Neural cell (in vitro differentiated cells): ENCODE measurements at regions not wholly inside any gene's neighbourhood (a gene's known extent, or its start where the extent isn't known, plus 50 kb on each side); places are given as distances from the start of the nearest gene placed in this dataset.

ENCODE experiments used
- H2AFZ ChIP-seq: fragments of 200-600, 300-800 bp; sonication (generic), shearing (Covaris generic); 2 replicates; pipeline ENCODE4 v1.6.0; 2014; ENCODE audit warnings: low read depth, mild to moderate bottlenecking, antibody characterized with exemption, low read length, moderate library complexity
- H3F3A ChIP-seq: fragments of 200-600 bp; shearing (Covaris generic); 2 replicates; pipeline ENCODE4 v1.6.1; 2016; ENCODE audit warnings: mild to moderate bottlenecking, moderate library complexity, mixed read lengths, antibody characterized with exemption, low read length; ENCODE audit not compliant: insufficient read depth, poor library complexity, severe bottlenecking
- H3K27ac ChIP-seq: fragments of 200-600, 300-800 bp; sonication (generic), shearing (Covaris generic); 2 replicates; pipeline ENCODE4 v1.5.1; 2014; ENCODE audit warnings: mild to moderate bottlenecking, low read length, moderate library complexity
- H3K27me3 ChIP-seq: fragments of 300-800, 200-600 bp; sonication (generic), shearing (Covaris generic); 2 replicates; pipeline ENCODE4 v1.6.0; 2014; ENCODE audit warnings: mild to moderate bottlenecking, low read depth, low read length, moderate library complexity; ENCODE audit not compliant: insufficient read depth
- H3K36me3 ChIP-seq: fragments of 300-800, 200-600 bp; sonication (generic), shearing (Covaris generic); 2 replicates; pipeline ENCODE4 v1.5.1; 2014; ENCODE audit warnings: mild to moderate bottlenecking, antibody characterized with exemption, low read length, moderate library complexity; ENCODE audit not compliant: insufficient read depth
- H3K4me2 ChIP-seq: fragments of 300-800, 200-600 bp; sonication (generic), shearing (Covaris generic); 2 replicates; pipeline ENCODE4 v1.6.0; 2014; ENCODE audit warnings: mild to moderate bottlenecking, low read length
- H3K4me3 ChIP-seq: fragments of 300-800, 200-600 bp; sonication (generic), shearing (Covaris generic); 2 replicates; pipeline ENCODE4 v1.5.1; 2014; ENCODE audit warnings: mild to moderate bottlenecking, low read length, moderate library complexity
- H3K79me2 ChIP-seq: fragments of 200-600 bp; shearing (Covaris generic); replicated peaks from 2 replicates; pipeline ENCODE4 v1.6.0; 2014; ENCODE audit warnings: mild to moderate bottlenecking, low read length, moderate library complexity; ENCODE audit not compliant: insufficient read depth
- H3K9ac ChIP-seq: fragments of 300-800, 200-600 bp; sonication (generic), shearing (Covaris generic); 2 replicates; pipeline ENCODE4 v1.6.1; 2016; ENCODE audit warnings: mild to moderate bottlenecking, low read length, mixed read lengths
- H3K9me2 ChIP-seq: fragments of 200-600 bp; shearing (Covaris generic); 2 replicates; pipeline ENCODE4 v1.6.1; 2016; ENCODE audit warnings: mild to moderate bottlenecking, low read length, mixed read lengths; ENCODE audit not compliant: insufficient read depth
- H3K9me3 ChIP-seq: fragments of 200-600, 300-800 bp; sonication (generic), shearing (Covaris generic); 2 replicates; pipeline ENCODE4 v1.6.1; 2016; ENCODE audit warnings: mild to moderate bottlenecking, mixed run types, low read length, moderate library complexity, mixed read lengths
- H4K20me1 ChIP-seq: fragments of 200-600 bp; shearing (Covaris generic); 2 replicates; pipeline ENCODE4 v1.6.1; 2016; ENCODE audit warnings: mild to moderate bottlenecking, mixed run types; ENCODE audit not compliant: insufficient read depth
- CTCF ChIP-seq: fragments of 450-650 bp; IDR thresholded peaks from 2 replicates; pipeline ENCODE4 v1.5.1; 2014; ENCODE audit warnings: antibody characterized with exemption, mild to moderate bottlenecking, moderate library complexity; ENCODE audit not compliant: poor library complexity, severe bottlenecking
- EP300 ChIP-seq: fragments of 450-650 bp; conservative IDR thresholded peaks from 2 replicates; pipeline ENCODE4 v1.6.1; 2014; ENCODE audit warnings: antibody characterized with exemption, mild to moderate bottlenecking, moderate library complexity; ENCODE audit not compliant: poor library complexity, severe bottlenecking
- EZH2 ChIP-seq: fragments of 200-600, 300-800 bp; shearing (Covaris generic), sonication (generic); IDR thresholded peaks from 2 replicates; pipeline ENCODE4 v1.6.1; 2014; ENCODE audit warnings: antibody characterized with exemption, low read length, borderline replicate concordance, mild to moderate bottlenecking; ENCODE audit not compliant: insufficient read depth, poor library complexity, severe bottlenecking
- MXI1 ChIP-seq: fragments of 450-650 bp; conservative IDR thresholded peaks from 2 replicates; pipeline ENCODE4 v1.6.1; 2014; ENCODE audit warnings: antibody characterized with exemption, mild to moderate bottlenecking; ENCODE audit not compliant: poor library complexity, severe bottlenecking
- POLR2AphosphoS5 ChIP-seq: IDR thresholded peaks from 2 replicates; pipeline ENCODE4 v1.6.1; 2012
- RAD21 ChIP-seq: fragments of 450-650 bp; conservative IDR thresholded peaks from 2 replicates; pipeline ENCODE4 v1.6.1; 2014; ENCODE audit warnings: antibody characterized with exemption, mild to moderate bottlenecking, moderate library complexity
- SMC3 ChIP-seq: fragments of 450-650 bp; conservative IDR thresholded peaks from 2 replicates; pipeline ENCODE4 v1.6.1; 2014; ENCODE audit warnings: antibody characterized with exemption, mild to moderate bottlenecking, moderate library complexity; ENCODE audit not compliant: poor library complexity
- TAF1 ChIP-seq: IDR thresholded peaks from 2 replicates; pipeline ENCODE4 v1.6.1; 2012; ENCODE audit warnings: low read depth
- TF ChIP-seq, protein P1 (sequence below): IDR thresholded peaks from 2 replicates; pipeline ENCODE4 v1.6.1; 2012; ENCODE audit warnings: borderline replicate concordance

GRCh38 chr1:55611123-55611522 is 396.0 kb upstream of the USP24 start:
- Histone ChIP-seq H3K36me3 (no peaks in the 10 kb centered on the region), H3K79me2 (no peaks in the 10 kb centered on the region), H3K9me2 (no peaks in the 10 kb centered on the region), H3K9ac (no peak overlapping the region), H3K9me3 (no peaks in the 10 kb centered on the region), H3K4me3 (no peak overlapping the region), H3K27ac (no peak overlapping the region), H3K27me3 (no peaks in the 10 kb centered on the region), H4K20me1 (no peaks in the 10 kb centered on the region), H3F3A (no peaks in the 10 kb centered on the region), H3K4me2 (no peak overlapping the region), H2AFZ (no peak overlapping the region)
- no peak for TF ChIP-seq CTCF
- no peak for TF ChIP-seq SMC3
- no peak for TF ChIP-seq EZH2
- TF ChIP-seq EP300, result no peak
- no peak for TF ChIP-seq POLR2AphosphoS5
- TF ChIP-seq, protein P1, sequence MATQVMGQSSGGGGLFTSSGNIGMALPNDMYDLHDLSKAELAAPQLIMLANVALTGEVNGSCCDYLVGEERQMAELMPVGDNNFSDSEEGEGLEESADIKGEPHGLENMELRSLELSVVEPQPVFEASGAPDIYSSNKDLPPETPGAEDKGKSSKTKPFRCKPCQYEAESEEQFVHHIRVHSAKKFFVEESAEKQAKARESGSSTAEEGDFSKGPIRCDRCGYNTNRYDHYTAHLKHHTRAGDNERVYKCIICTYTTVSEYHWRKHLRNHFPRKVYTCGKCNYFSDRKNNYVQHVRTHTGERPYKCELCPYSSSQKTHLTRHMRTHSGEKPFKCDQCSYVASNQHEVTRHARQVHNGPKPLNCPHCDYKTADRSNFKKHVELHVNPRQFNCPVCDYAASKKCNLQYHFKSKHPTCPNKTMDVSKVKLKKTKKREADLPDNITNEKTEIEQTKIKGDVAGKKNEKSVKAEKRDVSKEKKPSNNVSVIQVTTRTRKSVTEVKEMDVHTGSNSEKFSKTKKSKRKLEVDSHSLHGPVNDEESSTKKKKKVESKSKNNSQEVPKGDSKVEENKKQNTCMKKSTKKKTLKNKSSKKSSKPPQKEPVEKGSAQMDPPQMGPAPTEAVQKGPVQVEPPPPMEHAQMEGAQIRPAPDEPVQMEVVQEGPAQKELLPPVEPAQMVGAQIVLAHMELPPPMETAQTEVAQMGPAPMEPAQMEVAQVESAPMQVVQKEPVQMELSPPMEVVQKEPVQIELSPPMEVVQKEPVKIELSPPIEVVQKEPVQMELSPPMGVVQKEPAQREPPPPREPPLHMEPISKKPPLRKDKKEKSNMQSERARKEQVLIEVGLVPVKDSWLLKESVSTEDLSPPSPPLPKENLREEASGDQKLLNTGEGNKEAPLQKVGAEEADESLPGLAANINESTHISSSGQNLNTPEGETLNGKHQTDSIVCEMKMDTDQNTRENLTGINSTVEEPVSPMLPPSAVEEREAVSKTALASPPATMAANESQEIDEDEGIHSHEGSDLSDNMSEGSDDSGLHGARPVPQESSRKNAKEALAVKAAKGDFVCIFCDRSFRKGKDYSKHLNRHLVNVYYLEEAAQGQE, result no peak
- TF ChIP-seq RAD21, result no peak
- no peak for TF ChIP-seq TAF1

DNA sequence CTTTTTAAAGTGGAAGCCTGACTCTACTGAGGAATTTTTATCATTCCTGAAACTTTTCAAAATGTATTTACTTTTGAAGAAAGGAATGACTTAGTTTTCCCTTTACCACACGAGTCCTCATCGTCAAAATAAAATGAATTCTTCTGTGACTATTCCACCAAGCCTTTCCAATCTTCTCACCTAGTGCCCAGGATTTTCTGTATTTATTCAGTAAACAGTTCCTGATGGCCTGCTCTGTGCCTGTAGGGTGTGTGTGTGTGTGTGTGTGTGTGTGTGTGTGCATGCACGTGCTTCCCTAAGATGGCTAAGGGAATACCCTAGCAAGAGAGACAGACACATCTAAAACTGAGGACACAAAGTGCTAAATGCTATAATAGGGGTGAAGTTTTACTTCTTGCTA is 395.0 kb upstream of the USP24 start:
- H3K4me2 ChIP-seq, result no peak overlapping the region
- H3K79me2 ChIP-seq, result no peaks in the 10 kb centered on the region
- no peaks in the 10 kb centered on the region for H3K9me3 ChIP-seq
- H3K27me3 ChIP-seq, result no peaks in the 10 kb centered on the region
- no peaks in the 10 kb centered on the region for H3K9me2 ChIP-seq
- no peak overlapping the region for H3K4me3 ChIP-seq
- no peak for TF ChIP-seq MXI1
- TF ChIP-seq EZH2, result no peak
- no peak for TF ChIP-seq POLR2AphosphoS5
- TF ChIP-seq CTCF, result no peak
- TF ChIP-seq RAD21, result no peak
- TF ChIP-seq, protein P1, result no peak
- no peak for TF ChIP-seq TAF1
- no peak for TF ChIP-seq SMC3
- TF ChIP-seq EP300, result no peak
- no peaks in the 10 kb centered on the region for H4K20me1 ChIP-seq
- no peaks in the 10 kb centered on the region for H3K36me3 ChIP-seq
- no peak overlapping the region for H2AFZ ChIP-seq
- H3K27ac ChIP-seq, result no peak overlapping the region
- H3F3A ChIP-seq, result no peaks in the 10 kb centered on the region
- H3K9ac ChIP-seq, result no peak overlapping the region
